22Rv1 (cell line): ENCODE measurements at regions not wholly inside any gene's neighbourhood (a gene's known extent, or its start where the extent isn't known, plus 50 kb on each side); places are given as distances from the start of the nearest gene placed in this dataset.
"Not testable (repeated sequence)": the region's sequence is repeated elsewhere in the genome, so short reads cannot be mapped to it uniquely, and the experiment has no call there.

Experiments used
- H3K27ac ChIP-seq: fragments of 450-650 bp; 2 replicates; pipeline ENCODE4 v1.5.1; 2017
- ZFX ChIP-seq: fragments of 450-650 bp; IDR thresholded peaks from 2 replicates; pipeline ENCODE4 v1.6.1; 2017; ENCODE audit warnings: antibody characterized with exemption, borderline replicate concordance
- TF ChIP-seq, protein P1 (sequence below): fragments of 450-650 bp; IDR thresholded peaks from 2 replicates; pipeline ENCODE4 v1.5.1; 2017; ENCODE audit warnings: mild to moderate bottlenecking

DNA sequence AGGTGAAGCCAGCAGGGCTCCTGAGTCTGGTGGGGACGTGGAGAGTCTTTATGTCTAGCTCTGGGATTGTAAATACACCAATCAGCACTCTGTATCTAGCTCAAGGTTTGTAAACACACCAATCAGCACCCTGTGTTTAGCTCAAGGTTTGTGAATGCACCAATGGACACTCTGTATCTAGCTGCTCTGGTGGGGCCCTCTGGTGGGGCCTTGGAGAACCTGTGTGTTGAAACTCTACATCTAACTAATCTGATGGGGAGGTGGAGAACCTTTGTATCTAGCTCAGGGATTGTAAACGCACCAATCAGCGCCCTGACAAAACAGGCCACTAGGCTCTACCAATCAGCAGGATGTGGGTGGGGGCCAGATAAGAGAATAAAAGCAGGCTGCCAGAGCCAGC is 240.6 kb upstream of the PTGER4 start:
- TF ChIP-seq, protein P1, sequence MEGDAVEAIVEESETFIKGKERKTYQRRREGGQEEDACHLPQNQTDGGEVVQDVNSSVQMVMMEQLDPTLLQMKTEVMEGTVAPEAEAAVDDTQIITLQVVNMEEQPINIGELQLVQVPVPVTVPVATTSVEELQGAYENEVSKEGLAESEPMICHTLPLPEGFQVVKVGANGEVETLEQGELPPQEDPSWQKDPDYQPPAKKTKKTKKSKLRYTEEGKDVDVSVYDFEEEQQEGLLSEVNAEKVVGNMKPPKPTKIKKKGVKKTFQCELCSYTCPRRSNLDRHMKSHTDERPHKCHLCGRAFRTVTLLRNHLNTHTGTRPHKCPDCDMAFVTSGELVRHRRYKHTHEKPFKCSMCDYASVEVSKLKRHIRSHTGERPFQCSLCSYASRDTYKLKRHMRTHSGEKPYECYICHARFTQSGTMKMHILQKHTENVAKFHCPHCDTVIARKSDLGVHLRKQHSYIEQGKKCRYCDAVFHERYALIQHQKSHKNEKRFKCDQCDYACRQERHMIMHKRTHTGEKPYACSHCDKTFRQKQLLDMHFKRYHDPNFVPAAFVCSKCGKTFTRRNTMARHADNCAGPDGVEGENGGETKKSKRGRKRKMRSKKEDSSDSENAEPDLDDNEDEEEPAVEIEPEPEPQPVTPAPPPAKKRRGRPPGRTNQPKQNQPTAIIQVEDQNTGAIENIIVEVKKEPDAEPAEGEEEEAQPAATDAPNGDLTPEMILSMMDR = 0 out of 2 replicates have a peak, but pooled peaks have one; percentile 13
- not testable (repeated sequence) for H3K27ac ChIP-seq

DNA sequence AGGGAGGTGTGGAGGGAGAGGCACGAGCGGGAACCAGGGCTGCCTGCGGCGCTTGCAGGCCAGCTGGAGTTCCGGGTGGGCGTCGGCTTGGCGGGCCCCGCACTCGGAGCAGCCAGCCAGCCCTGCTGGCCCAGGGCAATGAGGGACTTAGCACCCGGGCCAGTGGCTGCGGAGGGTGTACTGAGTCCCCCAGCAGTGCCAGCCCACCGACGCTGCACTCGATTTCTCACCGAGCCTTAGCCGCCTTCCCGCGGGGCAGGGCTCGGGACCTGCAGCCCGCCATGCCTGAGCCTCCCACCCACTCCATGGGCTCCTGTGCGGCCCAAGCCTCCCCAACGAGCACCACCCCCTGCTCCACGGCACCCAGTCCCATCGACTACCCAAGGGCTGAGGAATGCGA is 241.1 kb upstream of the PTGER4 start:
- not testable (repeated sequence) for H3K27ac ChIP-seq

DNA sequence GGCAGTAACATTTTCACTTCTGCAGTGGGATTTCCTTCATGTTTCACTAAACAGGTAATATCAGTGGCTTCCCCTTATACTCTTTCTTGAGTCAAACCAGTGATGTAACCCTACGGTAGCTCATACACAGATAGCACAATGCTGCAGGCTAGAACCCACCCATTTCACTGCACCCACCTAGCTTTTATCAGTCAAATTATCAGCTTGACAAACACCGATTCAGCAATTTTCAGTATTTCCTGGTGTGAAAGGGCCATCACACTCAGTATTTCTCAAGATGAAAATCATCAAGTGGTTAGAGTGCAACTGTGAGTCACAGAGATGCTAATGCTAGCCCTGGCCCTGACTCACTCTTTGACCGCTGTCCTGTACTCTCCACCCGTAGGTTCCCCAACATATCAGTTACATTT is 242.3 kb upstream of the PTGER4 start:
- H3K27ac ChIP-seq = no peak overlapping the region
- no peak for TF ChIP-seq ZFX

DNA sequence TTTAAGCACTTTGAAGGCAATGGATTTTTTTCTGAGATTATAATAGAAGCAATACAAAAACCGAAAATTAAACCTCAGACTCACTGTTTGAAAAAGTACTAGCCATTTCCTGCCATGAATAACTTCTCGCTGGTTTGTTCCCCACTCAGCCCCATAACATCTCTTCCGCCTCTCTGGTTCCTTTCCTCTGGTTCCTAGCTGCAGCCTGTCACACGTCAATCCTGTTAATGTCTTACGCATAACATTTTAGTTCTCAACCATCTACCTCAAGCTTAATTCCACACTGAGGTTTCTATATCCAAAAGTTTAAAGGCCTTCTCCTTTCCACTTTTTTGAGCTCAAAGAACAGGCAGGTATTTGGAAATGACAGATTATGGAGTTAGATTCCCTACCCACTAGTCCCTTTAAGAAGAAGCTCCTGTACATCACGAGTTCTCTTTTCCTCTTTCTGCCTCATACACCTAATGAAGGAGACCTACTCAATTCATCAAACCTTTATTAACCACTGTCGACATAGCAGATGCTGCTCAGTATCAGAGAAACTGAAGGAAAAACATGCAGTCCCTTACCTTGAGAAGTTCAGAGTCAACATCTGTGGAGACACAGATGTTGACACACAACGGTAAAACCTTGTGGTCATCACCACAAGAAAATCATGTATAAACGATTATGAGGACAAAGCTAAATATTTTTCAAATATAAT is 243.0 kb upstream of the PTGER4 start:
- no peak overlapping the region for H3K27ac ChIP-seq
- TF ChIP-seq, protein P1 = no peak
- TF ChIP-seq ZFX = no peak

DNA sequence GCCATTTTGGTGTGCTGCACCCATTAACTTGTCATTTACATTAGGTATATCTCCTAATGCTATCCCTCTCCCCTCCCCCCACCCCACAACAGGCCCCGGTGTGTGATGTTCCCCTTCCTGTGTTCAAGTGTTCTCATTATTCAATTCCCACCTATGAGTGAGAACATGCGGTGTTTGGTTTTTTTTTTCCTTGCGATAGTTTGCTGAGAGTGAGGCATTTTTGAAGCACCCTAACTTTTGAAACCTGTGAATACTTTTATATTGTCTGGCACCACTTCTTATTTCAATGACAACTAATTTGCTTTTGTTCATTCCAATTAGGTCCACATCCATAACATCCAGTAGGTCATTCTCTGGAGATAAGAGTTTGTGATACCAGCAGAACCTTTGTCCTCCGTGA is 244.0 kb upstream of the PTGER4 start:
- H3K27ac ChIP-seq = not testable (repeated sequence)

DNA sequence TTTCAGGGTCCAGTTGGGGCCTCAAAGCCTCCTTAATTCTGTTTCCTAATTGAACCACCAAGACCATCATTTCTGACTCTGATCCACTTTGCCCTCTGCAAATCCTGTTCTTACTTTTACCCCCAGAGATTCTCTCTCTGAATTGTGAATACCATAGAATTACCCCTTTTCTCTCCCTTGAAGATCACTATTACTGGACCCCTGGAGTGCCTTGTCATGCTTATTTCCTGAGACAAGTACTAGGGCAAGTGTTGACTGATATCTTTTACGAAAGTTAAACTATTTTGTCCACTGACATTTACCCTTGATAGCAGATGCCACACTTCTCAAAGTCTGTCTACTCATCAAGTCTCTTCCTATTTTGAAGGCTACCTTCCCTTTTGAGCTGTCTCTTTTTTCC is 246.9 kb upstream of the PTGER4 start:
- TF ChIP-seq, protein P1 = no peak
- no peak for TF ChIP-seq ZFX
- H3K27ac ChIP-seq = no peak overlapping the region

DNA sequence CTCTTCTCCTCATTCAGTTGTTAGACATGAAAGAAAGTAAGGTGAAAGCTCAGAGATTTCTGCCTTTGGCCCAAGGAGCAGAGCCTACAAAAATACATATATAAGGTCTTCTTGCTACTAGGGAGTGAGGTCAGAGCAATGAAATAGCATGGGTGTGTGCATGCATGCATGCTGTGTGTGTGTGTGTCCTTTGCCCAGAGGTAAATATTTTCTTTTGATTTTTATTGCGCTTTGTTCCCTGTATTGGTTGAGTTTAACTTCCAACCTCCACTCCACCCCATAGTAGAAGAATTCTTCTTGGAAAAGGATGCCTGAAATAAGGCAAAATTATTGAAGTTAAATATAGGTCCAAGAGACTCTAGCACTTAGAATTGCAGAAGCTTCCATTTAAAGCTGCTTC is 248.0 kb upstream of the PTGER4 start:
- TF ChIP-seq ZFX = no peak
- H3K27ac ChIP-seq = peak overlapping the region; percentile 37

DNA sequence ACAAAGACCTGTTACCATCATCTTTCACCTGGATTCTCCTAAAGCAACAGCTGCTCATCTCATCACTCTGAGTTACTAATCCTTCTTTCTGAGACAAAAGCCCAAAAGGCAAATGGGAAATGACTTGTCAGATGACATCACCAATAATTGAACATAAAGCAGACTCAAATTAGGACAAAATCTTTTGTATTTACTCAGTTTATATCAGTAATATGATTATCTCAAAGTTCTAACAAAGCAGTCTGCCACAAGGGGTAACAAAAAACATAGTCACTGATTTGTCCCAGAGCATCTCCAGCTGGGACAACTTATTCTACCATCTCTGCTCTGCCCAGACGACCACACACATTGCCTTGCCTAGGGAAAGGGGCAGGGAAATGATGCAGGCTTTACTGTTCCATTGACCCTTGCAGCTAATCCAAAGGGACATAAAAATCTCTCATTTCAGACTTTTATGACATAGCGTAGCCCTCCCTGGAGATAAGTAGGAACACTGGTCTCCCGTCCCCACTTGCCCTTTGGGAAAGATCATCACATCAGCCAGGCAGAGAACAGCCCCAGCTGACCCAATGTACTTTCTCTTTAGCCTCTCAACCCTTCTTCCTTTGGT is 249.5 kb upstream of the PTGER4 start:
- H3K27ac ChIP-seq = no peak overlapping the region
- TF ChIP-seq, protein P1 = no peak
- no peak for TF ChIP-seq ZFX

DNA sequence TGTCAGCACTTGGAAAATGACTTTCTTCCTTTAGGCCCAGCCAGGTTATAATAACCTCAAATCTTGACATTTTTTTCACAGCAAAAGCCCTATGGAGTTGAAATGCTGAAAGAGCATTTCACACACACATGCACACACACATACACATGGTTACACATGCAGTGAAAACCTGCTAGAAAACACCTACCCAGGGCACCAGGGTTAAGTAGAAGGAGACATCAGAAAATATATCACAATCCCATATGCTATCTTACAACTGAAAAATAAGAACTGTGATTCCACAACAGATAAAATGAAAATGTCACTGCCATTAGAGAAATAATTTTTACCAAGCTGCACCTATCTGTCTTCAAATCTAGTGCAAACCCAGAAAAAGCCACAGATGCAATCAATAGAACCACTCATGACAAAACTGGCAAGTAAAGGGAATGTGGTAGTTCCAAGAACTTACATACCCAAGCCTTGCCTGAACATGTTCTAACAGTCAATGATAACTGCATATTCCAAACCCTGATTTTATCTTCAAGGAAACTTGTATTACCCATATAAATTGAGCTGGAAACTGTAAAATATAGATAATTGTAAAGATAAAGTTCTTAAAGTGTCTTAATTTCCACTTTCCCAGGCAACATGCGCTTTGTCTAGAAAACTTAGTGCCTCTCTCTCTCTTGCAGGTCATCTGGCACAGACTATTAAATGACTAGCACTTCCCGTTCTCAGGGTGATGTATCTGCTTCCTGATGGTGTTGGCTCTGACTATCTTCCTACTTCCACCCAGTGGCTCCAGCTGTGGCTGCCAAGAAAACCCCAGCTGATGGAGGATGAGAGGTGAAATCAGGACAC is 250.2 kb upstream of the PTGER4 start:
- TF ChIP-seq ZFX = no peak
- TF ChIP-seq, protein P1 = no peak
- no peak overlapping the region for H3K27ac ChIP-seq
